HUES48 (cell line): ENCODE measurements at regions not wholly inside any gene's neighbourhood (a gene's known extent, or its start where the extent isn't known, plus 50 kb on each side); places are given as distances from the start of the nearest gene placed in this dataset.
"Not testable (repeated sequence)": the region's sequence is repeated elsewhere in the genome, so short reads cannot be mapped to it uniquely, and the experiment has no call there.

Experiments used
- H3K27ac ChIP-seq: one replicate; pipeline ENCODE4 v1.7.0; 2013; ENCODE audit warnings: low read depth, low read length, inconsistent platforms
- H3K27me3 ChIP-seq: 2 replicates; pipeline ENCODE4 v1.6.1; 2013; ENCODE audit warnings: mild to moderate bottlenecking, low read length; ENCODE audit not compliant: control insufficient read depth, insufficient read depth
- H3K36me3 ChIP-seq: 2 replicates; pipeline ENCODE4 v1.6.1; 2013; ENCODE audit warnings: low read length; ENCODE audit not compliant: control insufficient read depth, insufficient read depth
- H3K4me1 ChIP-seq: 2 replicates; pipeline ENCODE4 v1.6.1; 2013; ENCODE audit warnings: mild to moderate bottlenecking, low read length; ENCODE audit not compliant: control insufficient read depth, insufficient read depth
- H3K4me3 ChIP-seq: 2 replicates; pipeline ENCODE4 v1.5.1; 2013; ENCODE audit warnings: mild to moderate bottlenecking, low read depth, low read length
- H3K9ac ChIP-seq: 2 replicates; pipeline ENCODE4 v1.6.1; 2013; ENCODE audit warnings: mild to moderate bottlenecking, low read depth, low read length, moderate library complexity
- H3K9me3 ChIP-seq: 2 replicates; pipeline ENCODE4 v1.6.1; 2013; ENCODE audit warnings: low read length; ENCODE audit not compliant: control insufficient read depth, insufficient read depth

- Histone ChIP-seq H3K27ac (no peak overlapping the region), H3K9ac (no peak overlapping the region), H3K27me3 (no peaks in the 10 kb centered on the region), H3K36me3 (no peaks in the 10 kb centered on the region), H3K4me3 (no peak overlapping the region), H3K4me1 (no peaks in the 10 kb centered on the region), H3K9me3 (no peaks in the 10 kb centered on the region)
Observed at GRCh38 chr1:224554620-224555259, 61.4 kb upstream of the CNIH3 start.

- Histone ChIP-seq H3K9ac (no peak overlapping the region), H3K9me3 (peaks cover 12% of the 10 kb centered on the region), H3K36me3 (no peaks in the 10 kb centered on the region), H3K27ac (no peak overlapping the region), H3K27me3 (no peaks in the 10 kb centered on the region), H3K4me1 (no peaks in the 10 kb centered on the region), H3K4me3 (no peak overlapping the region)
Observed at GRCh38 chr1:224558904-224559303, 57.2 kb upstream of the CNIH3 start.

- Histone ChIP-seq H3K36me3 (no peaks in the 10 kb centered on the region), H3K27me3 (no peaks in the 10 kb centered on the region), H3K4me3 (no peak overlapping the region), H3K27ac (no peak overlapping the region), H3K9me3 (peaks cover 12% of the 10 kb centered on the region), H3K9ac (no peak overlapping the region), H3K4me1 (no peaks in the 10 kb centered on the region)
Observed at GRCh38 chr1:224559981-224560728, 56.0 kb upstream of the CNIH3 start.

- H3K27me3 ChIP-seq, H3K36me3 ChIP-seq, H3K27ac ChIP-seq, H3K4me1 ChIP-seq, H3K9ac ChIP-seq, H3K4me3 ChIP-seq: not testable (repeated sequence)
- peaks cover 12% of the 10 kb centered on the region for H3K9me3 ChIP-seq
Observed at GRCh38 chr1:224562881-224563280, 53.2 kb upstream of the CNIH3 start.

GRCh38 chr1:224563666-224564065, 52.5 kb upstream of the CNIH3 start:
- Histone ChIP-seq H3K4me3 (no peak overlapping the region), H3K27ac (no peak overlapping the region), H3K27me3 (no peaks in the 10 kb centered on the region), H3K9ac (no peak overlapping the region), H3K4me1 (no peaks in the 10 kb centered on the region), H3K36me3 (no peaks in the 10 kb centered on the region), H3K9me3 (peaks cover 12% of the 10 kb centered on the region)

GRCh38 chr1:224564454-224565084, 51.5 kb upstream of the CNIH3 start:
- H3K4me1 ChIP-seq = no peaks in the 10 kb centered on the region
- peaks cover 12% of the 10 kb centered on the region for H3K9me3 ChIP-seq

GRCh38 chr1:224565186-224565585, 50.9 kb upstream of the CNIH3 start:
- Histone ChIP-seq H3K9me3 (peaks cover 9% of the 10 kb centered on the region), H3K27me3 (no peaks in the 10 kb centered on the region), H3K4me3 (no peak overlapping the region), H3K4me1 (no peaks in the 10 kb centered on the region), H3K36me3 (no peaks in the 10 kb centered on the region), H3K9ac (no peak overlapping the region), H3K27ac (no peak overlapping the region)

More at GRCh38 chr1:224564454-224565084, 51.5 kb upstream of the CNIH3 start:
- Histone ChIP-seq H3K4me3 (no peak overlapping the region), H3K9ac (no peak overlapping the region), H3K27me3 (no peaks in the 10 kb centered on the region), H3K36me3 (no peaks in the 10 kb centered on the region), H3K27ac (no peak overlapping the region)

- Histone ChIP-seq H3K9ac (no peak overlapping the region), H3K4me1 (no peaks in the 10 kb centered on the region), H3K9me3 (peaks cover 3% of the 10 kb centered on the region), H3K27ac (no peak overlapping the region), H3K4me3 (no peak overlapping the region), H3K27me3 (no peaks in the 10 kb centered on the region), H3K36me3 (no peaks in the 10 kb centered on the region)
Observed at GRCh38 chr1:224565611-224566406, 50.3 kb upstream of the CNIH3 start.
